ENCODE measurements at regions not wholly inside any gene's neighbourhood (a gene's known extent, or its start where the extent isn't known, plus 50 kb on each side); places are given as distances from the start of the nearest gene placed in this dataset.

- no peaks in the 10 kb centered on the region for H3F3A ChIP-seq (replicated peaks; ENCODE audit: low read depth)
- no peaks in the 10 kb centered on the region for H3K36me3 ChIP-seq (ENCODE audit: insufficient read depth)
- 0 out of 2 replicates have a peak overlapping the region, but pooled peaks have one; percentile 16 for H3K27ac Mint-ChIP-seq
- H3K4me2 ChIP-seq, result 0 out of 2 replicates have a peak overlapping the region, but pooled peaks have one; percentile 0
- peaks cover 23% of the 10 kb centered on the region for H3K4me1 Mint-ChIP-seq
- H3K4me1 ChIP-seq (ENCODE audit: insufficient read depth), result peaks cover 8% of the 10 kb centered on the region
- H4K20me1 ChIP-seq (replicated peaks; ENCODE audit: insufficient read depth), result no peaks in the 10 kb centered on the region
- no peaks in the 10 kb centered on the region for H3K27me3 ChIP-seq (ENCODE audit: insufficient read depth)
- H3K79me2 ChIP-seq (replicated peaks; ENCODE audit: insufficient read depth), result no peaks in the 10 kb centered on the region
- ATAC-seq, result no peak
- H3K4me3 ChIP-seq, result no peak overlapping the region
- no peaks in the 10 kb centered on the region for H3K36me3 Mint-ChIP-seq (ENCODE audit: low read depth)
- no peak overlapping the region for H3K4me3 Mint-ChIP-seq
- no peaks in the 10 kb centered on the region; the same call in 2 of the 3 replicates for H3K9me3 Mint-ChIP-seq
- TF ChIP-seq EZH2phosphoT487 (IDR thresholded peaks at IDR 0.05; ENCODE audit: unreplicated experiment) (no peak), POLR2AphosphoS5 (IDR thresholded peaks at IDR 0.05; ENCODE audit: low read depth) (no peak), REST (IDR thresholded peaks at IDR 0.05; ENCODE audit: unreplicated experiment) (no peak), CREB1 (CRISPR knock-in tag; IDR thresholded peaks at IDR 0.05; ENCODE audit: low read depth) (no peak), NANOG (IDR thresholded peaks at IDR 0.05; ENCODE audit: borderline replicate concordance) (no peak), CTCF (conservative IDR thresholded peaks at IDR 0.05; ENCODE audit: low read depth in 2 of 2) (no peak), ETS1 (IDR thresholded peaks at IDR 0.05) (no peak), ZNF462 (CRISPR knock-in tag; IDR thresholded peaks at IDR 0.05) (no peak), ZNF331 (CRISPR knock-in tag; IDR thresholded peaks at IDR 0.05; ENCODE audit: low read depth) (no peak), JUNB (IDR thresholded peaks at IDR 0.05; ENCODE audit: unreplicated experiment) (no peak)
- H2AFZ ChIP-seq, result peak overlapping the region; percentile 24; the same call in 1 of the 2 replicates
- no peak overlapping the region for H3K27ac ChIP-seq (ENCODE audit: low read depth)
- DNase-seq (ENCODE audit: low spot score), result no peak
- H3K27me3 Mint-ChIP-seq (ENCODE audit: insufficient read depth, low read depth, poor library complexity), result no peaks in the 10 kb centered on the region
- H3K9me2 ChIP-seq (ENCODE audit: insufficient read depth), result no peaks in the 10 kb centered on the region
These were observed 70.6 kb upstream of the L3MBTL3 start for GRCh38 chr6:129947797-129948196.
